ENCODE measurements at regions not wholly inside any gene's neighbourhood (a gene's known extent, or its start where the extent isn't known, plus 50 kb on each side); places are given as distances from the start of the nearest gene placed in this dataset.
"Not testable (repeated sequence)": the region's sequence is repeated elsewhere in the genome, so short reads cannot be mapped to it uniquely, and the experiment has no call there.

DNA sequence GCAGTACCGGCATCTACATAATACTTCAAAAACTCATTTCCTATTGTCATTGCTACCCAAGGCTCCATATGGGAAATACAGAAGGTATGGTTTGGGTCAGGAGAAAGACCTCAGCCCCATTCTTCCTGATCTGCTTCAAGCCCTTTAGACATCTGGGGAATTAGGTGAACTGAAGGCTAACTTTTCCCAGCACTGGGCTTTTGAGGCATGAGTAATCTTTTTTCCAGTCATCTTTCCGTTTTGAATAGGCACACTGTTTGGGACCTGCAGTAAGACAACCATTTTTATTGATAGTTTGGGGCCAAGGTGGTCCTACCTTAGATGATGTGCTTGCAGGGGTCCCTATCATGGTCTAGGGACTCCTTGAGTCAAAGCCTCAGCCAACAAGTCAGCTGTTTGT, 198.4 kb downstream of the HAO1 start:
- no peak for DNase-seq

DNA sequence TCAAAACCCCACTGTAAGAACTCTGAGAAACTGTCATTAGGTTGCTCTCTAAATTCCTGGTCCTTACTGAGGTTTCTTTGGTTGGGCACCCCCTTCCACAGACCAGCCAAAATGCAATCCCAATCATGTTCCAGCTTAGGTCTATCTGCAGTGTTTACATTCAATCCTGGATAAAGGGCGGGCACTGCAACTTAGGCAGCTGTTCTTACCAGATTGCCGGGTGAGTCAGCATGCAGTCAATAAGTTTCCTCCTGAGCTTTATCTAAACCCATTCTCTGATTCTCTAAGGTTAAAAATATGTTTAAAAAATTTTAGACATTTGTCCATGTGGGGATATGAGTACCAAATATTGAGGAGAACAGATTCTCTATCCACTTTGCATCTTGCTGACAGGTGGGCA, 197.8 kb downstream of the HAO1 start:
- no peak for DNase-seq

- DNase-seq = no peak
These were observed 195.8 kb downstream of the HAO1 start for GRCh38 chr20:7744411-7744810.

DNA sequence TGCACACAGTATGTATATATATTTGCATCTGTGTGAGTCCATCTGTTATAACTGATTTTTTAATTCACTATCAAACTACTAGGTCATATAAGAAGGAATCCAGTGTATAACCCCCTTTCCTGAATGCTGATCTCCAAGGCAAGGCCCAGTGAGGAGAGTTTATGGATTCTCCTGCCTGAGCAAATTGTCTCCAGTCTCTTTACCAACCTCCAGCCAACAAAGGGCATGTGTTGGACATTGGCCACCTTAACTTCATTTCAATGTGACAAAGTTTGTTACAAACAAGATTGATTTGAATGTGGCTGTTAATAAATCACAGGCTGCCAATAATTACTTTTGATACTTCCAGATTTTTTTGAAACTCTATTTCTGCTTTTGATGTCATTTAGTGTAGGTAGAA, 191.6 kb downstream of the HAO1 start:
- DNase-seq = no peak

- DNase-seq = no peak
These were observed 186.2 kb downstream of the HAO1 start for GRCh38 chr20:7754102-7754501.

GRCh38 chr20:7758406-7758805, 181.9 kb downstream of the HAO1 start:
- no peak for DNase-seq

DNA sequence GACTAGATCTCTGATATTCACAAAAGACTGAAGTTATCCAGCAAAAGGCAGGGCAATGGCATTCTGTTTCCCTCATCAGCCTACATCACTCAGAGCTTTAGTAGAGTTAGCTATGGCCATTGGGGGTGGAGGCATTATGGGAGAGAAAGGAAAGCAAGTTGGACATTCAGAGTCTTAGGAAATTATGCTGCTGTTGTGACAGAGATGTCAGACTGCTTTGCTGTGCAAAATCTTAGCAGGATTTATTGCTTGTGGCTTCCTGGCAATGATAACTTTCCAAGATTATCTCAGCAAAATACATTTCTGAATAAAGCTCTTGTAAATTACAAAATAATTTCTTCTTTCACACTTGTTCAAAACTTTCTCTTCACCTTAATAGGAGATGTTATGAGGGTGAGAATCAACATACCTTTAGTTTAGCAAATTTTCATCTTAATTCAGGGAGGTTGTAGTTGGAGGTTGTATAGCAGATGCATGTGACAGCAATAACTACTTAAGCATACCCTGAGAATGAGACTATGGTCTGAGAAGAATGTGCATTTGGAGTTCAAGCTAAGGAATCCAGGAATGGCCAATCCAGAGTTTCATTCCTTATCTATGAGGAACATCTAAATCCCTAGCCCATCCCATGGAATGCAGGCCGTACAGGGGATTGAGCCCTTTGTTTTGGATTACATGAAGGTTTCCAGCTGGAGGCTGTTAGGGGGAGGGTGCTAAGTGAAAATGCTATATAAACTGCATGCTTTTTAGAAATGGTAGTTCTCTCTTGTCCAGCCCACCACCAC, 179.8 kb downstream of the HAO1 start:
- DNase-seq = no peak

GRCh38 chr20:7765221-7765620, 175.0 kb downstream of the HAO1 start:
- DNase-seq = no peak

GRCh38 chr20:7770046-7770445, 170.2 kb downstream of the HAO1 start:
- DNase-seq = no peak

DNA sequence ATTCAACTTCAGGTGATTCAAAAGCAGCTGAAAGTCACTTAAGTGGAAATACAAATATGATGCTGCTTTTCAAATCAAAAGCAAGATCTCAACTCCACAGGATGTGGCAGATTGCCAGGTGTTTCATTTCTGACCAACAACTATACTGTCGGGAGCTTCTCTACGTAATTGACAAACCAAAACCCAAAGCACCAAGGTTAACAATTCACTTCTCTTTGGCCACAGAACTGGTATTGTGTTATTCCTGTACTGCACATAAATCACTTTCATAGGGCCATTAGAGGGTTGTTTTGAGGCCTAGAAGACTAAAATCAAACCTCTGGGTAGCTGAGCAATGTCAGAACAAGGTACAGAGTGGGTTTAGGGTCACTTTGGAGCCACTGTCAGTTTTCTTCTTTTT, 169.7 kb downstream of the HAO1 start:
- DNase-seq = no peak

- no peak for DNase-seq
These were observed 167.9 kb downstream of the HAO1 start for GRCh38 chr20:7772371-7772770.

DNA sequence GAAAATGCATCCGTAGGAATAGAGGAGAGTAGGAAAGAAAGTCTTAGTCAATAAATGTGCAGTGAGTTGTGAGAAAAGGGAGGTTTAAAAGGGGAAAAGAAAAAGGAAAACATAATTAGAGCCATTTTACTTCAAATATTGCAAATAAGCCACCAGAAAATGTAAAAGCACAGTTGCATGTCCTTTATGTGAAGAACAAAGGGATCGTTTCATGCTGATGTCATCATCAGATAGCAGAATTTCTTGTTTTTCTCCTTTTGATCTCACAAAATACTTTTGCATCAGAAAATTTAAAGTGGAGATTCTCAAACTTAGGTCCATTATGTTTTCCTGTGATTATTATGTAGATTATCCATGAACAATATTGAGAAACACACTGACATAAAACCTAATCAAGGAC, 166.7 kb downstream of the HAO1 start:
- no peak for DNase-seq

DNA sequence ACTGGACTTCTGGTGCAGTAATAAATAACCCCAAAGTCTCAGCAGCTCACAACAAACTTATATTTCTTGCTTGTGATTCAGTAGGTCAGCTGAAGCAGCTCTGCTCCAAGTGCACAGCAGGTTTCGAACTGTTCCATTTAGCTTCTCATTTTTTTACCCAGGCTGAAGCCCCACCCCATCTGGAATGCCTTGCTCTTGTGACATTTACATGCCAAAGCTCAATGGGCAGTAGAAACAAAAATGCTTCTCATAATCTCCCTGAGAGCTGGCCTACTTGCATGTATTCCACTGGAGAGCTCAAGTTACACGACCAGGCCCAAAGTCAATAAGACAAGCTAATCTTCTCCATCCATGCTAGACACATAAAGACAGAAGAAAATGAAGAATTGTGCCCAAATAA, 165.2 kb downstream of the HAO1 start:
- DNase-seq = no peak

DNA sequence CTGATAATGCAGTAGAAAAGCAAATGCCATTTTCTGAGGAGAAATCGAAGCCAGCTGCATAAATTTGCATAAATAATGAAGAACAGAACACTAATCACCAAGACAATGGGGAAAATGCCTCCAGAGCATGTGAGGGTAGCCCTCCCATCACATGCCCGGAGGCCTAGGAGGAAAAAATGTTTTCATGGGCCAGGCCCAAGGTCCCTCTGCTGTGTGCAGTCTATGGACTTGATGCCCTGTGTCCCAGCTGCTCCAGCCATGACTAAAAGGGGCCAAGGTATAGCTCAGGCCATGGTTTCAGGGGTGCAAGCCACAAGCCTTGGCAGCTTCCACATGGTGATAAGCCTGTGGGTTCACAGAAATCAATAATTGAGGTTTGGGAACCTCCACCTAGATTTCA, 164.1 kb downstream of the HAO1 start:
- no peak for DNase-seq

- no peak for DNase-seq
These were observed 150.1 kb downstream of the HAO1 start for GRCh38 chr20:7790189-7790588.

- DNase-seq = no peak
These were observed 147.9 kb downstream of the HAO1 start for GRCh38 chr20:7792150-7792869.

GRCh38 chr20:7798176-7798575, 142.1 kb downstream of the HAO1 start:
- DNase-seq = no peak

- no peak for DNase-seq
These were observed 140.4 kb downstream of the HAO1 start for GRCh38 chr20:7799862-7800261.

DNA sequence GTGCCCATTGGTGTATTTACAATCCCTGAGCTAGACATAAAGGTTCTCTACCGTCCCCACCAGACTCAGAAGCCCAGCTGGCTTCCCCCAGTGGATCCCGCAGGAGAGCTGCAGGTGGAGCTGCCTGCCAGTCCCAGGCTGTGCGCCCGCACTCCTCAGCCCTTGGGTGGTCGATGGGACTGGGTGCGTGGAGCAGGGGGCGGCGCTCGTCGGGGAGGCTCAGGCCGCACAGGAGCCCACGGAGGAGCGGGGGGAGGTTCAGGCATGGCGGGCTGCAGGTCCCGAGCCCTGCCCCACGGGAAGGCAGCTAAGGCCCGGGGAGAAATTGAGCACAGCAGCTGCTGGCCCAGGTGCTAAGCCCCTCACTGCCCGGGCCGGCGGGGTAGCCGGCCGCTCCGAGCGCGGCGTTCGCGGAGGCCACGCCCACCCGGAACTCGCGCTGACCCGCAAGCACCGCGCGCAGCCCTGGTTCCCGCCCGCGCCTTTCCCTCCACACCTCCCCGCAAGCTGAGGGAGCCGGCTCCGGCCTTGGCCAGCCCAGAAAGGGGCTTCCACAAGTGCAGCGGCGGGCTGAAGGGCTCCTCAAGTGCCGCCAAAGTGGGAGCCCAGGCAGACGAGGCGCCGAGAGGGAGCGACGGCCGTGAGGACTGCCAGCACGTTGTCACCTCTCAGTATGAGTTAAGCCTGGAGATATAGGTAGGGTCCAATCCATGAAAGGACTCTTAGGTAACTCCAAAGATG, 136.7 kb downstream of the HAO1 start:
- not testable (repeated sequence) for DNase-seq

- no peak for DNase-seq
These were observed 133.4 kb downstream of the HAO1 start for GRCh38 chr20:7806831-7807230.

DNA sequence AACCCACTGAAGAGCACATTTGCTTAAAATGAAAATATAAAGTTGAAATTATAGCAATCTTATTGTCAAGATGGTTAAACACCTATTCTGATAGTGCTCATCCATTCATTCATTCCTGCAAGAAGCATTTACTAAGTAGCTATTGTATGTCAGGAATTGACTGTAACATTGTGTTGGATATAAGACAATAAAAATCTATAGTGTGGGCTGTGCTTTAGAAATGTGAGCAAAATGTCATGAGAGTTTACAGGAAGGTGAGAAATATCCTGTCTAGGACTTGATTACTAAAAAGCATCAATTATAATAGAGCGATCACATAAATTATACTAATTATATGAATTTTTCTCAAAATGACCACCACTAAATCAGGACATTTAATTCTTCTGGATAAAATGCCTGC, 123.0 kb downstream of the HAO1 start:
- no peak for DNase-seq

GRCh38 chr20:7818477-7818876, 121.8 kb downstream of the HAO1 start:
- no peak for DNase-seq

- DNase-seq = no peak
These were observed 119.4 kb downstream of the HAO1 start for GRCh38 chr20:7820897-7821296.

- no peak for DNase-seq
These were observed 117.5 kb downstream of the HAO1 start for GRCh38 chr20:7822772-7823171.

Measured in SIG-M5 (cell line).